Stomach (tissue), 8 donors: ENCODE measurements at regions not wholly inside any gene's neighbourhood (a gene's known extent, or its start where the extent isn't known, plus 50 kb on each side); places are given as distances from the start of the nearest gene placed in this dataset.

ENCODE experiments used
- DNase-seq, 2 donors: peaks; one replicate each; pipeline versions ENCODE4 v3.0.0 to v3.0.0-alpha.2; 2013 to 2019
- H3K27ac ChIP-seq, 5 donors: fragments of 200-600 bp in 4 of 5; sonication (generic) in 4 of 5; one replicate each; pipeline ENCODE4 v1.5.1; 2013 to 2019; ENCODE audit warnings: mild to moderate bottlenecking in 1 of 5, moderate library complexity in 1 of 5
- H3K27me3 ChIP-seq, 3 donors: fragments of 200-600 bp; sonication (generic); one replicate each; pipeline ENCODE4 v1.5.1; 2017 to 2019; ENCODE audit warnings: mixed run types in 1 of 3
- H3K36me3 ChIP-seq, 4 donors: fragments of 200-600 bp; sonication (generic); 1 replicate in 3 of 4; 2 replicates in 1 of 4; pipeline ENCODE4 v1.5.1; 2016 to 2019
- H3K4me1 ChIP-seq, 4 donors: fragments of 200-600 bp; sonication (generic); one replicate each; pipeline ENCODE4 v1.5.1; 2016 to 2019
- H3K4me3 ChIP-seq, 4 donors: fragments of 200-600 bp; sonication (generic) in 3 of 4; one replicate each; pipeline ENCODE4 v1.5.1; 2016 to 2019; ENCODE audit warnings: mild to moderate bottlenecking in 1 of 4
- H3K9me3 ChIP-seq, 4 donors: fragments of 200-600 bp; sonication (generic); one replicate each; pipeline ENCODE4 v1.5.1; 2016 to 2019
- CTCF ChIP-seq, 7 experiments: fragments of 450-650 bp in 4 of 7; fragments of 200-600 bp in 3 of 7; sonication (generic) in 3 of 7; IDR thresholded peaks; one replicate each; pipeline ENCODE4 v1.5.1; 2016 to 2019; ENCODE audit warnings: antibody characterized with exemption in 7 of 7, control low read depth in 2 of 7, mild to moderate bottlenecking in 1 of 7
- EP300 ChIP-seq: sonication (generic); formaldehyde crosslinking; IDR thresholded peaks from one replicate; pipeline ENCODE4 v1.6.1; 2017; ENCODE audit warnings: antibody characterized with exemption
- POLR2A ChIP-seq, 4 donors: fragments of 450-650 bp; IDR thresholded peaks; one replicate each; pipeline ENCODE4 v1.6.1; 2016; ENCODE audit warnings: antibody characterized with exemption in 4 of 4, control low read depth in 2 of 4, mild to moderate bottlenecking in 1 of 4, moderate library complexity in 1 of 4
- POLR2AphosphoS5 ChIP-seq, 3 donors: sonication (generic); formaldehyde crosslinking; IDR thresholded peaks; one replicate each; pipeline ENCODE4 v1.6.1; 2016; ENCODE audit warnings: antibody characterized with exemption in 3 of 3
- WGBS, 5 donors: extraction: QIAGEN DNeasy Blood & Tissue Kit in 3 of 5; methylation state at CpG; one replicate each; pipeline versions ENCODE4 v1.1.5 to v1.1.7; 2013 to 2018; 5-methylcytosine and 5-hydroxymethylcytosine counted together
- intact Hi-C: fragments of 100-400 bp; cut with DNase I; formaldehyde crosslinking; loops from one replicate; pipeline ENCODE4 v1.15.1; 2023; ENCODE audit warnings: low total_unique reads
- donor health status: healthy with polysubstance abuse.
- donor health status: Bipolar disorder and iron deficiency.
- donor health status: healthy.

GRCh38 chr2:145260674-145261073, 740.8 kb upstream of the ZEB2 start:
- 83 to 96% (median 91%) methylated on average over 2 of the region's 2 CpGs for WGBS, 5 donors

DNA sequence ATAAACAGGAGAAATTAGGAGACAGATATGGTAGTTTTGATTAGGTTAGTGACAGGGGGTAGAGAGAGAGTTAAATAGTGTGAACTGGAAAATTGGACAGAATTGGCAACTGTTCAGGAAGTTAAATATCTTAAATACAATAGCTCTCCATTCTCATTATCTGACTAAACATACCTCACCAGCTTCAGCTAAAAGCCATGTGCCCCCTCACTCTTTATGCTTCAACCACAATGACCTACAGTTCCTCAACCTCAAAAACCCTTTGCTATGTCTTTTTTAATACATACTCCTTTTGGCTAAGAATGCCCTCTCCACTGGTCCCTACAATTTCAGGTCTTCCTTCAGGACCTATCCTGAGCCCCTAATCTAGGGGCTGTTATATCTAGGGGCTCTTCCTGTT, 740.2 kb upstream of the ZEB2 start:
- H3K9me3 ChIP-seq = no peaks in the 10 kb centered on the region
- intact Hi-C loops = no loop called here
- no peaks in the 10 kb centered on the region for H3K36me3 ChIP-seq
- no peaks in the 10 kb centered on the region for H3K27me3 ChIP-seq
- H3K4me3 ChIP-seq = no peak overlapping the region
- H3K4me1 ChIP-seq = peaks cover 0 to 7% (median 0%) of the 10 kb centered on the region in 4 donors
- no peak overlapping the region for H3K27ac ChIP-seq
- TF ChIP-seq POLR2A (IDR thresholded peaks at IDR 0.05) (no peak), EP300 (no peak), CTCF (IDR thresholded peaks at IDR 0.05) (no peak), POLR2AphosphoS5 (IDR thresholded peaks at IDR 0.05) (no peak)
- DNase-seq = no peak

More at GRCh38 chr2:145260674-145261073, 740.8 kb upstream of the ZEB2 start:
- intact Hi-C loops = no loop called here
- no peak for DNase-seq
- H3K4me1 ChIP-seq = peaks cover 0 to 7% (median 0%) of the 10 kb centered on the region in 4 donors
- H3K4me3 ChIP-seq = no peak overlapping the region
- H3K27ac ChIP-seq = no peak overlapping the region
- H3K27me3 ChIP-seq = no peaks in the 10 kb centered on the region
- H3K9me3 ChIP-seq = no peaks in the 10 kb centered on the region
- H3K36me3 ChIP-seq = no peaks in the 10 kb centered on the region
- no peak for TF ChIP-seq CTCF (IDR thresholded peaks at IDR 0.05)
- TF ChIP-seq EP300 = no peak
- TF ChIP-seq POLR2AphosphoS5 (IDR thresholded peaks at IDR 0.05) = no peak
- TF ChIP-seq POLR2A (IDR thresholded peaks at IDR 0.05) = no peak

DNA sequence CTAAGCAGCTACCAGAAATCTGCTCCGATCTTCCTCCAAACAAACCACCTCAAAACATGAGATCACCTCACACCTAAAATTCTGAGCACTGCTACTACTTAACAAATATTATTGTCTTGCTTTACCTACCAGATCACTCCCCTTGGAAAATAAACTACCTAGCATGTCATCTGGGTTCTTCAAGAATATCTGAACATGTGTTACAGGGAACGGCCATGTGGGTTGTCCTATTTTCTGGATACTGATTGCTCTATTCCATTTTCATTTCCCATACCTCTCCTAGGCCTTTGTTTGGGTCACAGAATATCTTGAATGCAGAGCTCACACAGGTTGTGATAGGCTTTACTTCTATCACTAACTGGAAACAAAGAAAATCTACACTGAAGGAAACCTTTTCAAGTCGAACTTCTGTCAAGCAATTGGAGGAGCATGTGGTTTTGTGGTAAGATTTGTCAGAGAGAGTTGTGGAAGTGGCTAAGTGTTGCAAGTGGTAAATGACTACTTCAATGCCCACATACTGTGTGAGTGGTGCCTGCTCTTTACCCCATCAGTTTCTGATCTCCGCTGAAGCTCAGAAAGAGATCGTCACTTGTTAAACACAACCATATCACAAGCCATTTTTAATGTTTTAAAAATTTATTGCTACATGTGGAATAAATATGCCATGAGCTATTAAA, 739.1 kb upstream of the ZEB2 start:
- Histone ChIP-seq H3K27ac (no peak overlapping the region), H3K27me3 (no peaks in the 10 kb centered on the region), H3K4me1 (peaks cover 0 to 7% (median 0%) of the 10 kb centered on the region in 4 donors), H3K9me3 (no peaks in the 10 kb centered on the region), H3K36me3 (no peaks in the 10 kb centered on the region), H3K4me3 (no peak overlapping the region)
- WGBS, 5 donors = 72 to 78% (median 75%) methylated on average over 5 of the region's 5 CpGs
- intact Hi-C loops = no loop called here
- TF ChIP-seq CTCF (IDR thresholded peaks at IDR 0.05) (no peak), POLR2A (IDR thresholded peaks at IDR 0.05) (no peak), POLR2AphosphoS5 (IDR thresholded peaks at IDR 0.05) (no peak), EP300 (no peak)
- peak in 1 of 2 donors; percentile 49 for DNase-seq

DNA sequence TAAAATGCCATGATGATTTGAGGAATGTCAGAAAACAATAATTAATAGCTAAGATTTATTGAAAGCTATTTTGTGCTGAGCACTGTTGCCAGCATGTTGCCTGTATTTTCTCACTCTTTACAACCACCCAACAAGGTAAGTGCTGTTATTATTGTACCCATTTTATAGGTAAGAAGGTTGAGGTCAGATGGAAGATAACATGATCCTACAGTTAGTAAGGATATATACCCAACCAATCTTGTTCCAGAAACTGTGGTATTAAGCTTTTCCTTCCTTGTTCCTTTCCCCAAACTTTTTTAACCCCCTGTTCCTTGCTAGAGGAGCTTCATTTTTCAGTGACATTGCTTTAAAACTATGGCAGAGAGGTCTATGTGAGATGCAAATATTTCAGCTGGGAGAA, 738.0 kb upstream of the ZEB2 start:
- Histone ChIP-seq H3K4me3 (no peak overlapping the region), H3K4me1 (peaks cover 0 to 7% (median 0%) of the 10 kb centered on the region in 4 donors), H3K36me3 (no peaks in the 10 kb centered on the region), H3K27me3 (no peaks in the 10 kb centered on the region), H3K9me3 (no peaks in the 10 kb centered on the region), H3K27ac (no peak overlapping the region)
- intact Hi-C loops = no loop called here
- TF ChIP-seq EP300 = no peak
- no peak for DNase-seq

- TF ChIP-seq EP300 (no peak), POLR2A (IDR thresholded peaks at IDR 0.05) (no peak), CTCF (IDR thresholded peaks at IDR 0.05) (no peak), POLR2AphosphoS5 (IDR thresholded peaks at IDR 0.05) (no peak)
- H3K36me3 ChIP-seq = no peaks in the 10 kb centered on the region
- WGBS, 5 donors = 22 to 41% (median 32%) methylated on average over 1 of the region's 1 CpG
- H3K4me3 ChIP-seq = no peak overlapping the region
- H3K27me3 ChIP-seq = no peaks in the 10 kb centered on the region
- DNase-seq = no peak
- no peaks in the 10 kb centered on the region for H3K9me3 ChIP-seq
- intact Hi-C loops = no loop called here
- H3K4me1 ChIP-seq = peaks cover 0 to 7% (median 0%) of the 10 kb centered on the region in 4 donors
- H3K27ac ChIP-seq = no peak overlapping the region
Measured at GRCh38 chr2:145256551-145256950, 736.6 kb upstream of the ZEB2 start.
